Lower leg skin (tissue), 3 donors: ENCODE measurements at regions not wholly inside any gene's neighbourhood (a gene's known extent, or its start where the extent isn't known, plus 50 kb on each side); places are given as distances from the start of the nearest gene placed in this dataset.

ENCODE experiments used
- POLR2A ChIP-seq, 2 donors: fragments of 450-650 bp; IDR thresholded peaks; one replicate each; pipeline ENCODE4 v1.6.1; 2016 to 2017; ENCODE audit warnings: antibody characterized with exemption in 2 of 2, mild to moderate bottlenecking in 1 of 2, moderate library complexity in 1 of 2
- TF ChIP-seq, protein P1 (sequence below), 3 donors: fragments of 450-650 bp; IDR thresholded peaks; one replicate each; pipeline ENCODE4 v1.5.1; 2016; ENCODE audit warnings: antibody characterized with exemption in 3 of 3, mild to moderate bottlenecking in 3 of 3, moderate library complexity in 2 of 3

GRCh38 chr17:51487947-51488346 is 227.6 kb downstream of the UTP18 start:
- no peak for TF ChIP-seq POLR2A (IDR thresholded peaks at IDR 0.05)
- TF ChIP-seq, protein P1, sequence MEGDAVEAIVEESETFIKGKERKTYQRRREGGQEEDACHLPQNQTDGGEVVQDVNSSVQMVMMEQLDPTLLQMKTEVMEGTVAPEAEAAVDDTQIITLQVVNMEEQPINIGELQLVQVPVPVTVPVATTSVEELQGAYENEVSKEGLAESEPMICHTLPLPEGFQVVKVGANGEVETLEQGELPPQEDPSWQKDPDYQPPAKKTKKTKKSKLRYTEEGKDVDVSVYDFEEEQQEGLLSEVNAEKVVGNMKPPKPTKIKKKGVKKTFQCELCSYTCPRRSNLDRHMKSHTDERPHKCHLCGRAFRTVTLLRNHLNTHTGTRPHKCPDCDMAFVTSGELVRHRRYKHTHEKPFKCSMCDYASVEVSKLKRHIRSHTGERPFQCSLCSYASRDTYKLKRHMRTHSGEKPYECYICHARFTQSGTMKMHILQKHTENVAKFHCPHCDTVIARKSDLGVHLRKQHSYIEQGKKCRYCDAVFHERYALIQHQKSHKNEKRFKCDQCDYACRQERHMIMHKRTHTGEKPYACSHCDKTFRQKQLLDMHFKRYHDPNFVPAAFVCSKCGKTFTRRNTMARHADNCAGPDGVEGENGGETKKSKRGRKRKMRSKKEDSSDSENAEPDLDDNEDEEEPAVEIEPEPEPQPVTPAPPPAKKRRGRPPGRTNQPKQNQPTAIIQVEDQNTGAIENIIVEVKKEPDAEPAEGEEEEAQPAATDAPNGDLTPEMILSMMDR (IDR thresholded peaks at IDR 0.05), result no peak
